Liver (tissue), 3 donors: ENCODE measurements at regions not wholly inside any gene's neighbourhood (a gene's known extent, or its start where the extent isn't known, plus 50 kb on each side); places are given as distances from the start of the nearest gene placed in this dataset.

Experiments
- CTCF ChIP-seq: fragments of 150-350 bp; IDR thresholded peaks from 2 replicates; pipeline ENCODE4 v1.5.1; 2017; ENCODE audit warnings: improper control_type of control experiment, low read depth, low read length; ENCODE audit not compliant: missing input control
- GABPA ChIP-seq, 2 donors: IDR thresholded peaks in 1 of 2; conservative IDR thresholded peaks in 1 of 2; 2 replicates each; pipeline ENCODE4 v1.6.1; 2016; ENCODE audit warnings: antibody characterized with exemption in 2 of 2, mild to moderate bottlenecking in 1 of 2, moderate library complexity in 1 of 2
- MAX ChIP-seq: IDR thresholded peaks from 2 replicates; pipeline ENCODE4 v1.6.1; 2016; ENCODE audit warnings: antibody characterized with exemption
- RAD21 ChIP-seq, 2 donors: IDR thresholded peaks; 2 replicates each; pipeline ENCODE4 v1.6.1; 2016; ENCODE audit warnings: antibody characterized with exemption in 2 of 2, mild to moderate bottlenecking in 2 of 2
- REST ChIP-seq: IDR thresholded peaks from 2 replicates; pipeline ENCODE4 v1.6.1; 2016; ENCODE audit warnings: antibody characterized with exemption, mild to moderate bottlenecking
- SP1 ChIP-seq: IDR thresholded peaks from 2 replicates; pipeline ENCODE4 v1.6.1; 2018; ENCODE audit warnings: antibody characterized with exemption, mild to moderate bottlenecking
- TAF1 ChIP-seq: conservative IDR thresholded peaks from 2 replicates; pipeline ENCODE4 v1.6.1; 2016; ENCODE audit warnings: antibody characterized with exemption, mild to moderate bottlenecking
- YY1 ChIP-seq: IDR thresholded peaks from 2 replicates; pipeline ENCODE4 v1.6.1; 2016; ENCODE audit warnings: antibody characterized with exemption, mild to moderate bottlenecking
- donor health status: healthy.
- donor health status: healthy.

- TF ChIP-seq CTCF = no peak
- no peak for TF ChIP-seq TAF1
- no peak for TF ChIP-seq REST
- no peak for TF ChIP-seq RAD21 (IDR thresholded peaks at IDR 0.05)
- no peak for TF ChIP-seq GABPA (IDR thresholded peaks at IDR 0.05 in 1 of 2, conservative IDR thresholded peaks at IDR 0.05 in 1 of 2)
- no peak for TF ChIP-seq MAX
- TF ChIP-seq SP1 = no peak
- no peak for TF ChIP-seq YY1
These were observed 320.6 kb downstream of the DTHD1 start for GRCh38 chr4:36601864-36602495.
